ENCODE measurements at regions not wholly inside any gene's neighbourhood (a gene's known extent, or its start where the extent isn't known, plus 50 kb on each side); places are given as distances from the start of the nearest gene placed in this dataset.

DNA sequence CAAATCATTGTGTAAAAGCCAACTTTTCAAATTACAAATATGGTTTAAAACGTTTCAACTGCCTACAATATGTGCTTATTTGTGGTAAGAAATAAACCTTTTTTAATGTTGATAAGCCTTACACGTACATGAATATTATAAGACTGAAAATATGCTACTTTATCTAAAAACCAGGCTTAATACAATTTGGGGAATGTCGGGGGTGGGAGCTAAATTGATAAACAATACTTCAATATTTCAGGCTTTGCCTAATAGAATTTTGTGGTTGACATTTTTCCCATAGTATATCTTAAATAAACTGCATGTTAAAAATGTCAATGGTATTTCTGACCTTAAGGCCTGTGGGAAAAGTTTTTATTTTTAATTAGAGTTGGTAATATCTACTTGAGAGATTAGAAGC is 69.8 kb upstream of the SLIT2 start:
- TF ChIP-seq, protein P1, sequence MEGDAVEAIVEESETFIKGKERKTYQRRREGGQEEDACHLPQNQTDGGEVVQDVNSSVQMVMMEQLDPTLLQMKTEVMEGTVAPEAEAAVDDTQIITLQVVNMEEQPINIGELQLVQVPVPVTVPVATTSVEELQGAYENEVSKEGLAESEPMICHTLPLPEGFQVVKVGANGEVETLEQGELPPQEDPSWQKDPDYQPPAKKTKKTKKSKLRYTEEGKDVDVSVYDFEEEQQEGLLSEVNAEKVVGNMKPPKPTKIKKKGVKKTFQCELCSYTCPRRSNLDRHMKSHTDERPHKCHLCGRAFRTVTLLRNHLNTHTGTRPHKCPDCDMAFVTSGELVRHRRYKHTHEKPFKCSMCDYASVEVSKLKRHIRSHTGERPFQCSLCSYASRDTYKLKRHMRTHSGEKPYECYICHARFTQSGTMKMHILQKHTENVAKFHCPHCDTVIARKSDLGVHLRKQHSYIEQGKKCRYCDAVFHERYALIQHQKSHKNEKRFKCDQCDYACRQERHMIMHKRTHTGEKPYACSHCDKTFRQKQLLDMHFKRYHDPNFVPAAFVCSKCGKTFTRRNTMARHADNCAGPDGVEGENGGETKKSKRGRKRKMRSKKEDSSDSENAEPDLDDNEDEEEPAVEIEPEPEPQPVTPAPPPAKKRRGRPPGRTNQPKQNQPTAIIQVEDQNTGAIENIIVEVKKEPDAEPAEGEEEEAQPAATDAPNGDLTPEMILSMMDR (IDR thresholded peaks at IDR 0.05 in 8 of 11, conservative IDR thresholded peaks at IDR 0.05 in 3 of 11), result no peak
- TF ChIP-seq POLR2AphosphoS5 (IDR thresholded peaks at IDR 0.05) (no peak), POLR2A (IDR thresholded peaks at IDR 0.05) (no peak)
- Histone ChIP-seq H3K27ac (no peak overlapping the region), H3K4me3 (no peak overlapping the region), H3K4me1 (no peaks in the 10 kb centered on the region), H3K36me3 (no peaks in the 10 kb centered on the region), H3K27me3 (replicated peaks in 1 of 7) (no peaks in the 10 kb centered on the region), H3K9me3 (peaks cover 0 to 32% (median 23%) of the 10 kb centered on the region in 8 donors)
- intact Hi-C loops (cut with DNase I; ENCODE audit: low total_unique reads), result no loop called here
- no peak for DNase-seq
- WGBS, 5 donors, result 64 to 76% (median 68%) methylated on average over 3 of the region's 3 CpGs

GRCh38 chr4:20180509-20180908 is 71.2 kb upstream of the SLIT2 start:
- no peak overlapping the region for H3K4me3 ChIP-seq
- H3K36me3 ChIP-seq, result no peaks in the 10 kb centered on the region
- DNase-seq, result no peak
- H3K4me1 ChIP-seq, result no peaks in the 10 kb centered on the region
- peaks cover 0 to 38% (median 27%) of the 10 kb centered on the region in 8 donors for H3K9me3 ChIP-seq
- no peak overlapping the region for H3K27ac ChIP-seq
- TF ChIP-seq POLR2AphosphoS5 (IDR thresholded peaks at IDR 0.05) (no peak), POLR2A (IDR thresholded peaks at IDR 0.05) (no peak)
- TF ChIP-seq, protein P1 (IDR thresholded peaks at IDR 0.05 in 8 of 11, conservative IDR thresholded peaks at IDR 0.05 in 3 of 11), result no peak
- no peaks in the 10 kb centered on the region for H3K27me3 ChIP-seq (replicated peaks in 1 of 7)
- intact Hi-C loops (cut with DNase I; ENCODE audit: low total_unique reads), result no loop called here

- DNase-seq, result peak; percentile 54
- Histone ChIP-seq H3K4me3 (no peak overlapping the region), H3K27ac (no peak overlapping the region), H3K9me3 (peaks cover 0 to 37% (median 27%) of the 10 kb centered on the region in 8 donors), H3K36me3 (no peaks in the 10 kb centered on the region), H3K4me1 (no peaks in the 10 kb centered on the region), H3K27me3 (replicated peaks in 1 of 7) (no peaks in the 10 kb centered on the region)
- 89 to 95% (median 94%) methylated on average over 13 to 24 of the region's 24 CpGs for WGBS, 5 donors
- intact Hi-C loops (cut with DNase I; ENCODE audit: low total_unique reads), result no loop called here
- TF ChIP-seq POLR2A (IDR thresholded peaks at IDR 0.05) (no peak), POLR2AphosphoS5 (IDR thresholded peaks at IDR 0.05) (no peak)
- TF ChIP-seq, protein P1 (IDR thresholded peaks at IDR 0.05 in 8 of 11, conservative IDR thresholded peaks at IDR 0.05 in 3 of 11), result no peak
These were observed 72.7 kb upstream of the SLIT2 start for GRCh38 chr4:20178902-20179576.

DNA sequence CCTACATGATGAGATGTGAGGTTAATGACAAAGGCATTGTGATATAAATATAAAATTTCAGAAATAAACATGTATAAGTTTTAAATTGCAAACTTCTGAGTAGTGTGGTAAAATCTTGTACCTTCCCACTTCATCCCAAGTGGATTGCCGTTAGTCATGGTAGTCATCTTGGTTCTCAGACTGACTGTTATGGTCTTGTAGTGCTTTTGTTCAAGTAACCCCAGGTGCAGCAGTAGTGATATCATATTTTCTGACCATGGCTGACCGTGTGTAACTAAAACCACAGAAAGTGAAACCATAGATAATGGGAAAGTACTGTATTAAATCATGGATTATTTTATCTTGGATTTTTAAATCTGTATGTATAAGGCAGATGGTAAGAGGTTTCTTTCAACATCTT is 74.8 kb upstream of the SLIT2 start:
- Histone ChIP-seq H3K27ac (no peak overlapping the region), H3K4me1 (no peaks in the 10 kb centered on the region), H3K4me3 (no peak overlapping the region), H3K27me3 (replicated peaks in 1 of 7) (no peaks in the 10 kb centered on the region), H3K9me3 (peaks cover 0 to 37% (median 27%) of the 10 kb centered on the region in 8 donors), H3K36me3 (no peaks in the 10 kb centered on the region)
- no peak for DNase-seq
- TF ChIP-seq POLR2A (IDR thresholded peaks at IDR 0.05) (no peak), POLR2AphosphoS5 (IDR thresholded peaks at IDR 0.05) (no peak)
- TF ChIP-seq, protein P1 (IDR thresholded peaks at IDR 0.05 in 8 of 11, conservative IDR thresholded peaks at IDR 0.05 in 3 of 11), result no peak
- WGBS, 5 donors, result 73 to 89% (median 78%) methylated on average over 2 of the region's 2 CpGs
- intact Hi-C loops (cut with DNase I; ENCODE audit: low total_unique reads), result no loop called here
